ENCODE measurements at regions not wholly inside any gene's neighbourhood (a gene's known extent, or its start where the extent isn't known, plus 50 kb on each side); places are given as distances from the start of the nearest gene placed in this dataset.

GRCh38 chr5:7012057-7012456 lies 298.8 kb downstream of the TENT4A start:
- no peak for DNase-seq (ENCODE audit: extremely low read depth, low read depth)
- TF ChIP-seq, protein P1, sequence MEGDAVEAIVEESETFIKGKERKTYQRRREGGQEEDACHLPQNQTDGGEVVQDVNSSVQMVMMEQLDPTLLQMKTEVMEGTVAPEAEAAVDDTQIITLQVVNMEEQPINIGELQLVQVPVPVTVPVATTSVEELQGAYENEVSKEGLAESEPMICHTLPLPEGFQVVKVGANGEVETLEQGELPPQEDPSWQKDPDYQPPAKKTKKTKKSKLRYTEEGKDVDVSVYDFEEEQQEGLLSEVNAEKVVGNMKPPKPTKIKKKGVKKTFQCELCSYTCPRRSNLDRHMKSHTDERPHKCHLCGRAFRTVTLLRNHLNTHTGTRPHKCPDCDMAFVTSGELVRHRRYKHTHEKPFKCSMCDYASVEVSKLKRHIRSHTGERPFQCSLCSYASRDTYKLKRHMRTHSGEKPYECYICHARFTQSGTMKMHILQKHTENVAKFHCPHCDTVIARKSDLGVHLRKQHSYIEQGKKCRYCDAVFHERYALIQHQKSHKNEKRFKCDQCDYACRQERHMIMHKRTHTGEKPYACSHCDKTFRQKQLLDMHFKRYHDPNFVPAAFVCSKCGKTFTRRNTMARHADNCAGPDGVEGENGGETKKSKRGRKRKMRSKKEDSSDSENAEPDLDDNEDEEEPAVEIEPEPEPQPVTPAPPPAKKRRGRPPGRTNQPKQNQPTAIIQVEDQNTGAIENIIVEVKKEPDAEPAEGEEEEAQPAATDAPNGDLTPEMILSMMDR (IDR thresholded peaks at IDR 0.05; ENCODE audit: low read depth, low read length), result no peak

DNA sequence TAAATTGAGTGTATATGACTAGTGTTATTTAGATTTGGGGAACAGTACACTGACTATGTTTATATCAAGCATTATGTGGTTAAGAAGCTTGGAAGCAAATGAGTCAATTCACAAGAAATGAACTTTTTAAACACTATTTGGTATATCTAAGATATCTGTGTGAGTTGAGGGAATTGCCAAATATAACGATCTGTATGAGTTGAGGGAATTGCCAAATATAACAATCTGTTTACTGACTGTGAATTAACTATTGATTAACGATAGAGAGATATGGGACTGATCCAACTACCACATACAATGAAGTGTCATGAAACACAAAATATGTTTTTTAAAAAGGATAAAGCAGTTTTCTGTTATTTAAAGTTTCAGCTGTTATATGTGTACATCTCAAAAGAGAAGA lies 301.4 kb downstream of the TENT4A start:
- TF ChIP-seq, protein P1 (IDR thresholded peaks at IDR 0.05; ENCODE audit: low read depth, low read length), result no peak
- no peak for DNase-seq (ENCODE audit: extremely low read depth, low read depth)

DNA sequence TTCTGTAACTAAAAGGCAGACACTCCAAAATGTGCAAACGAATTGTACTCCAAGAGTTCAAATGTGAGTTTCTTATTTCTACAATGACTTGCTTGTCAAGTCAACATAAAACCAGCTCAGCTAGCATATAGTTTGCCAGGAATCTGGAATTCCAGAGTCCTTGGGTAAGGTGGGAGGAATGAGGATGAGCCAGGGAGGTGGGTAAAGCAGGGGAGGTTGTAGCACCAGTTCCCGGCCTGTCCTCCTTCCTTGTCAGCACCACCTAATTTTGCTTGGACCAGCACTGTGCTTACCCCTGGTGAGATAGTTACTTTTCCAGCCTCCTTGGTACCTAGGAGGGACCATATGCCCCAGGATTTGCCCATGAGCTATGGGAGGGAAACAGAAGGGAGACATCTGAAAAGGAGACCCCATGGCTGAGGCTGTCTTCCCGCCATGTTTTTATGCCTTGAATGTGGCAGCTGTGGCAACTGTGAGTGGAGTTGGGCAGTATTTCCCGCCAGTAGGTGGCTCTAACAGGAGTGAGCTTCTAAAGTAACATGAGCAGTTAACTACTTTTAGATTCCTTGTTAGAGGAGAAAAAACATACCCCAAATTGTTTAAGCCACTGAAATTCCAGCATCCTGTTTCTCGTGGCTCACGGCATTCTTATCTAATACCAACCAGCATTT lies 302.5 kb downstream of the TENT4A start:
- no peak for DNase-seq (ENCODE audit: extremely low read depth, low read depth)
- TF ChIP-seq, protein P1 (IDR thresholded peaks at IDR 0.05; ENCODE audit: low read depth, low read length), result no peak

GRCh38 chr5:7016999-7017747 lies 303.9 kb downstream of the TENT4A start:
- TF ChIP-seq, protein P1 (IDR thresholded peaks at IDR 0.05; ENCODE audit: low read depth, low read length), result no peak
- DNase-seq (ENCODE audit: extremely low read depth, low read depth), result no peak

DNA sequence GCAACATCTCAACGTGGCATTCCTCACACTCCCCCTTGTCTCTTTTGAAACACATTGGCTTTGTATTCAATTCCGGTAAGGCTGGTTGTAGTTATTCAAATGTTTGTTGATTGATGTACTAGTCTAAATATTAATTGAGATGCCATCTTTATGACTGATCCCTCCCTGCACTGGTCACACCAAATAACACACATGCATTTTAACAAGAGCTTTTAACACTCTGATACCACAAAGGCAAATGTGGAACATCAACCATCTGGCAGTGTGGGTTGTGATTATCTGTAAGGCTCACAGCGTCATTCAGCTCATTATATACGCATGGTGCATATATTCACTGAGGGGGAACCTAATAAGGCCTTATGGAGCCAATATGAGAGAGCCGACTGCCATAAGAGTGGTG lies 305.0 kb downstream of the TENT4A start:
- no peak for DNase-seq (ENCODE audit: extremely low read depth, low read depth)
- TF ChIP-seq, protein P1 (IDR thresholded peaks at IDR 0.05; ENCODE audit: low read depth, low read length), result no peak

DNA sequence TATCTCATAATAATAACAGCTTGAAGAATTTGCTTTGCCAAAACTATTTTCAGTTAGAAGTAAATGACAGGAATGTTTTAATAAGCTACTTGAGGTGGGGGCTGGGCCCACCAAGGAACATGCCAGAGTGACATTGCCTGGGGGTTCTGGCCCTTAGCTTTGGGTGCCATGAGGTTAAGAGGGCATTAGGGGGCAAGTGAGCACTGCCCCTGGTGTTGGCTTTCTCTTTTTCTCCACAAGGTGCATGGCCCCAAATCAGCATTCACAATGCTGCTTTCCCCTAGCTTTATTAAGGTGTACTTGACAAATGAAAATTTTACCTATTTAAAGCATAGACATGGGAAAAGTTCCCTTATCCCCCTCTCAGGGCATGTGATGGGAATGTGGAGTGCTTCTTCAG lies 305.4 kb downstream of the TENT4A start:
- DNase-seq (ENCODE audit: extremely low read depth, low read depth), result no peak
- TF ChIP-seq, protein P1 (IDR thresholded peaks at IDR 0.05; ENCODE audit: low read depth, low read length), result no peak

DNA sequence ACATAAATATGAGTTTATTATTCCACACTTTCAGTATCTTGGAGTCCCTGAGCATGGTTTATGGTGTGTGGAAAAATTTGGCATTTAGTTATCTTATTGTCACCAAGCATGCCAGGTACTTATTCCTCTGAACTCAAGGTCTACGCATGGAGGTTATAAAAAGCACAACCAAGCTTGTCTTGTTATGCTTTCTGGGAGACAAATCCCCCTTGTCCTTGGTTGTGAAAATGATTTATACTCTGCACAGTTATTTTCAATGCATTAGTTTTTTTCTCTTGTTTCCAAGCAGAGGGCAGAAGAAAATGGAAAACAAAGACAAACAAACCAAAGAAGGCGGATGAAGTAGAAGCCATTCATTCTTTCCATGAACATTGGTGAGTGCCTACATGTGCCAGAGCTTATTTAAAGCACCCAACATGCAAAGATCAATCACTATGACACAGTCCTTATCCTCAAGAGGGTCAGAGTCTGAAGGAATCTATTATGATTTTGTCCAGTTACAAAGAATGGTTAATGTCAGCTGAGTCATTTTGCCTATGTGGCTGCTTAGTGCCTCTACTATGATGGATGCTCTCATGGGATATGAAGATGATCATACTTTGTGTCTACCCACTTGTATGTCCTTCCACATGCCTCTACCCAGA lies 323.1 kb downstream of the TENT4A start:
- no peak for DNase-seq (ENCODE audit: extremely low read depth, low read depth)
- TF ChIP-seq, protein P1 (IDR thresholded peaks at IDR 0.05; ENCODE audit: low read depth, low read length), result no peak
